ENCODE measurements at regions not wholly inside any gene's neighbourhood (a gene's known extent, or its start where the extent isn't known, plus 50 kb on each side); places are given as distances from the start of the nearest gene placed in this dataset.
A peak's percentile ranks its signal among the peaks of the same experiment; 100 is the strongest.
"Not testable (repeated sequence)": the region's sequence is repeated elsewhere in the genome, so short reads cannot be mapped to it uniquely, and the experiment has no call there.

- DNase-seq (ENCODE audit: low read depth in 2 of 2): no peak
Observed at GRCh38 chr2:64251497-64252250, 107.5 kb upstream of the PELI1 start.

GRCh38 chr2:64252251-64252978 is 108.2 kb upstream of the PELI1 start:
- DNase-seq (ENCODE audit: low read depth in 2 of 2): not testable (repeated sequence)

- DNase-seq (ENCODE audit: low read depth in 2 of 2): not testable (repeated sequence)
Observed at GRCh38 chr2:64253421-64253820, 109.2 kb upstream of the PELI1 start.

- no peak for DNase-seq (ENCODE audit: low read depth in 2 of 2)
Observed at GRCh38 chr2:64258566-64258965, 114.3 kb upstream of the PELI1 start.

GRCh38 chr2:64259312-64259711 is 115.1 kb upstream of the PELI1 start:
- no peak for DNase-seq (ENCODE audit: low read depth in 2 of 2)

- DNase-seq (ENCODE audit: low read depth in 2 of 2): no peak
Observed at GRCh38 chr2:64260093-64260803, 116.0 kb upstream of the PELI1 start.

- peak in 1 of 2 experiments; percentile 17 for DNase-seq (ENCODE audit: low read depth in 2 of 2)
Observed at GRCh38 chr2:64260817-64261216, 116.6 kb upstream of the PELI1 start.

GRCh38 chr2:64262071-64262470 is 117.9 kb upstream of the PELI1 start:
- no peak for DNase-seq (ENCODE audit: low read depth in 2 of 2)

GRCh38 chr2:64262816-64263215 is 118.6 kb upstream of the PELI1 start:
- DNase-seq (ENCODE audit: low read depth in 2 of 2): no peak

- DNase-seq (ENCODE audit: low read depth in 2 of 2): no peak
Observed at GRCh38 chr2:64263315-64263714, 119.1 kb upstream of the PELI1 start.

GRCh38 chr2:64267699-64268098 is 123.5 kb upstream of the PELI1 start:
- DNase-seq (ENCODE audit: low read depth in 2 of 2): no peak

GRCh38 chr2:64268330-64269048 is 124.3 kb upstream of the PELI1 start:
- no peak for DNase-seq (ENCODE audit: low read depth in 2 of 2)

- DNase-seq (ENCODE audit: low read depth in 2 of 2): no peak
Observed at GRCh38 chr2:64273524-64274398, 129.5 kb upstream of the PELI1 start.

GRCh38 chr2:64274399-64275173 is 130.4 kb upstream of the PELI1 start:
- no peak for DNase-seq (ENCODE audit: low read depth in 2 of 2)

- DNase-seq (ENCODE audit: low read depth in 2 of 2): no peak
Observed at GRCh38 chr2:64275174-64275466, 130.9 kb upstream of the PELI1 start.

GRCh38 chr2:64276417-64277095 is 132.3 kb upstream of the PELI1 start:
- DNase-seq (ENCODE audit: low read depth in 2 of 2): no peak

- no peak for DNase-seq (ENCODE audit: low read depth in 2 of 2)
Observed at GRCh38 chr2:64277101-64277849, 133.1 kb upstream of the PELI1 start.

GRCh38 chr2:64280812-64281211 is 136.6 kb upstream of the PELI1 start:
- not testable (repeated sequence) for DNase-seq (ENCODE audit: low read depth in 2 of 2)

GRCh38 chr2:64283006-64283570 is 138.9 kb upstream of the PELI1 start:
- DNase-seq (ENCODE audit: low read depth in 2 of 2): no peak
